ENCODE measurements at regions not wholly inside any gene's neighbourhood (a gene's known extent, or its start where the extent isn't known, plus 50 kb on each side); places are given as distances from the start of the nearest gene placed in this dataset.

DNA sequence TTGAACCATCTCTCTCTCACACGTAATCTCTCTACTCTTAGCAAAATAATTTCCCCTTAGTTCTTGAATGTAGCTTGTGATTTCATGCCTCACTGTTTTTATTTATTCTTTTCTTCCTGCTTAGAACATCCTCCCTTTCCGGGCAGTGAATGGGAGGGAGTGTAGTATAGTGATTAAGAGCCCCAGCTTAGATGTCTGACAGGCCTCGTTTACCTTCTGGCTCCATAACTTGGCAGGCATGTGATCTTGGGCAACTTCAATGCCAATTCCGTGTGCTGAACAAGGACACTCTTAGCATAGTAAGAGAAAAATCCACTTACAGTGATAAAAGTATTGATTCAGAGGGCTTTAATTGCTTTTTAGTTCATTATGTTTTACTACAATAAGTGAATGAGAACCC is 96.3 kb upstream of the TNPO1 start:
- H3K23ac ChIP-seq (ENCODE audit: insufficient read length): no peak overlapping the region
- FAIRE-seq (no peak), DNase-seq (ENCODE audit: low read depth in 1 of 2, low spot score in 2 of 2) (no peak)
- no peak overlapping the region for H3K9ac ChIP-seq (replicated peaks in 1 of 4; ENCODE audit: extremely low read depth in 1 of 4, low read depth in 3 of 4, low read length in 3 of 4)
- H3K36me3 ChIP-seq (ENCODE audit: control insufficient read depth in 2 of 4, insufficient read depth in 4 of 4, low read length in 3 of 4): no peaks in the 10 kb centered on the region
- 85% methylated on average over 4 of the region's 4 CpGs; no CpG with 5 or more reads in 1 of the 2 experiments for WGBS, 2 experiments (ENCODE audit: extremely low coverage in 1 of 2, insufficient coverage in 1 of 2, insufficient read length in 1 of 2, insufficient replicate concordance in 2 of 2, low coverage in 1 of 2, low lambda C conversion rate in 2 of 2, missing lambda C conversion rate in 1 of 2)
- H3K27me3 ChIP-seq (replicated peaks in 1 of 4; ENCODE audit: control insufficient read depth in 3 of 4, extremely low read depth in 1 of 4, insufficient read depth in 3 of 4, low read length in 3 of 4): no peaks in the 10 kb centered on the region
- H2BK120ac ChIP-seq (replicated peaks; ENCODE audit: low read depth, low read length): no peak overlapping the region
- no peak overlapping the region for H4K91ac ChIP-seq (replicated peaks; ENCODE audit: insufficient read length, low read length)
- no peaks in the 10 kb centered on the region for H3K4me1 ChIP-seq (replicated peaks in 1 of 4; ENCODE audit: control insufficient read depth in 3 of 4, insufficient read depth in 4 of 4, low read length in 3 of 4)
- TF ChIP-seq CTBP2 (IDR thresholded peaks at IDR 0.05; ENCODE audit: borderline replicate concordance, insufficient read depth, insufficient read length, low read length): no peak
- TF ChIP-seq SIRT6 (IDR thresholded peaks at IDR 0.05; ENCODE audit: low read length): no peak
- no peak for TF ChIP-seq PHF8 (conservative IDR thresholded peaks at IDR 0.05; ENCODE audit: low read depth, low read length)
- TF ChIP-seq TAF1 (IDR thresholded peaks at IDR 0.05; ENCODE audit: low read depth, low read length): no peak
- TF ChIP-seq NRF1 (IDR thresholded peaks at IDR 0.05; ENCODE audit: low read depth, low read length): no peak
- TF ChIP-seq CREB1 (IDR thresholded peaks at IDR 0.05): no peak
- no peak for TF ChIP-seq CHD1 (IDR thresholded peaks at IDR 0.05; ENCODE audit: low read depth, low read length)
- no peak for TF ChIP-seq GTF2F1 (IDR thresholded peaks at IDR 0.05; ENCODE audit: borderline replicate concordance, low read depth, low read length)
- TF ChIP-seq CEBPB (IDR thresholded peaks at IDR 0.05; ENCODE audit: low read depth, low read length): no peak
- no peak overlapping the region for H2AK5ac ChIP-seq (ENCODE audit: low read depth, low read length)
- H3K27ac ChIP-seq (ENCODE audit: low read depth, low read length): no peak overlapping the region
- H4K5ac ChIP-seq (ENCODE audit: insufficient read length, low read depth, low read length): no peak overlapping the region
- no peak overlapping the region for H3K56ac ChIP-seq (replicated peaks; ENCODE audit: insufficient read length, low read depth, low read length)
- CTCF ChIA-PET (ENCODE audit: partially characterized antibody): interaction anchor here (1.2 kb wide), 1 partner anchor 97 kb away, joined by 4 read pairs; no protein-coding TSS in a partner anchor
- no peak overlapping the region for H3K4me2 ChIP-seq (ENCODE audit: insufficient read depth in 1 of 2, low read depth in 2 of 2, low read length in 2 of 2)
- H3K79me2 ChIP-seq (ENCODE audit: control insufficient read depth in 1 of 2, insufficient read depth in 2 of 2, low read length in 2 of 2): no peaks in the 10 kb centered on the region
- no peaks in the 10 kb centered on the region for H4K20me1 ChIP-seq (replicated peaks in 1 of 2; ENCODE audit: control insufficient read depth in 1 of 2, insufficient read depth in 2 of 2, low read length in 2 of 2)
- POLR2A ChIA-PET (ENCODE audit: partially characterized antibody): no interaction called here
- H2AFZ ChIP-seq (ENCODE audit: low read length): no peak overlapping the region
- no peak overlapping the region for H3K14ac ChIP-seq (ENCODE audit: insufficient read length)
- no peak overlapping the region for H4K8ac ChIP-seq (ENCODE audit: extremely low read depth, insufficient read depth, low read length)
- no peaks in the 10 kb centered on the region for H3K9me3 ChIP-seq (ENCODE audit: insufficient read depth in 2 of 2, low read depth in 1 of 2, low read length in 1 of 2)
- no peak overlapping the region for H2BK5ac ChIP-seq (ENCODE audit: low read depth, low read length)
- no peak overlapping the region for H3K4me3 ChIP-seq (ENCODE audit: extremely low read depth in 1 of 4, insufficient read depth in 2 of 4, low read depth in 3 of 4, low read length in 4 of 4)
- no peak overlapping the region for H2BK12ac ChIP-seq (ENCODE audit: low read depth, low read length)
- H2BK15ac ChIP-seq (ENCODE audit: low read length): no peak overlapping the region
- no peak overlapping the region for H2BK20ac ChIP-seq (ENCODE audit: low read length)
- H3K4ac ChIP-seq (replicated peaks; ENCODE audit: insufficient read length, low read depth, low read length): no peak overlapping the region
- H3K79me1 ChIP-seq (ENCODE audit: low read depth, low read length): no peaks in the 10 kb centered on the region
- no peak overlapping the region for H3K18ac ChIP-seq (ENCODE audit: extremely low read depth, low read length)
- no peaks in the 10 kb centered on the region for H3K23me2 ChIP-seq (ENCODE audit: low read depth, low read length)

Measured in H1 (cell line).